GM19238 (cell line): ENCODE measurements at regions not wholly inside any gene's neighbourhood (a gene's known extent, or its start where the extent isn't known, plus 50 kb on each side); places are given as distances from the start of the nearest gene placed in this dataset.
"Not testable (repeated sequence)": the region's sequence is repeated elsewhere in the genome, so short reads cannot be mapped to it uniquely, and the experiment has no call there.

ENCODE experiments used
- DNase-seq: peaks from one replicate; pipeline ENCODE4 v3.0.0; 2011; ENCODE audit warnings: low spot score; ENCODE audit not compliant: insufficient read length

DNA sequence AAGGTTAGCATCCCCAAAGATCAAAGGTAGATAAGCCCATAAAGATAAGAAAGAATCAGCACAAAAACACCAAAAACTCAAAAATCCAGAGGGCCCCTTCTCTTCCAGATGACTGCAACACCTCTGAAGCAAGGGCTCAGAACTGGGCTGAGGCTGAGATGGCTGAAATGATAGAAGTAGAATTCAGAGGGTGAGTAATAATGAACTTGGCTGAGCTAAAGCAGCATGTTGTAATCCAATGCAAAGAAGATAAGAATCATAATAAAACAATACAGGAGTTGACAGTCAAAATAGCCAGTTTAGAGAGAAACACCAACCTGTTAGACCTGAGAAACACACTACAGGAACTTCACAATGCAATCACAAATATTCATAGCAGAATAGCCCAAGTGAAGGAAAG, 406.9 kb upstream of the CXADR start:
- no peak for DNase-seq

DNA sequence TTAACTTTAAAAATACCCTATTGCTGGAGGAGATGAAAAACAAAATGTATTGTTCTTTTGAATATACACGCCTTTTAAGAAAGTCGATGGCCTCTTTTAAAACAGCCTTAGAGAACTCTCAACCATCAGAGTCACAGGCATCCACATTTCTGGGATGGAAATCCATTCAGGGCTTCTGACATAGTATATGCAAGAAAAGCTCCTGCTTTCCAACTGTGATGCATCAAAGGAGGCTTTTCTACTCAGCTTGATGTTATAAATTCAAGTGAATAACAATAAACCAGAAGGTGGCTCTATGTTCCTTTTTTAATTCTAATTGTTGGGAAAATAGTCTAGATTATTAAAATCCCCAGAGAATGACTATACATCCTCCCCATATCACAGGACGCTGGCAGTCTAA, 398.8 kb upstream of the CXADR start:
- no peak for DNase-seq

DNA sequence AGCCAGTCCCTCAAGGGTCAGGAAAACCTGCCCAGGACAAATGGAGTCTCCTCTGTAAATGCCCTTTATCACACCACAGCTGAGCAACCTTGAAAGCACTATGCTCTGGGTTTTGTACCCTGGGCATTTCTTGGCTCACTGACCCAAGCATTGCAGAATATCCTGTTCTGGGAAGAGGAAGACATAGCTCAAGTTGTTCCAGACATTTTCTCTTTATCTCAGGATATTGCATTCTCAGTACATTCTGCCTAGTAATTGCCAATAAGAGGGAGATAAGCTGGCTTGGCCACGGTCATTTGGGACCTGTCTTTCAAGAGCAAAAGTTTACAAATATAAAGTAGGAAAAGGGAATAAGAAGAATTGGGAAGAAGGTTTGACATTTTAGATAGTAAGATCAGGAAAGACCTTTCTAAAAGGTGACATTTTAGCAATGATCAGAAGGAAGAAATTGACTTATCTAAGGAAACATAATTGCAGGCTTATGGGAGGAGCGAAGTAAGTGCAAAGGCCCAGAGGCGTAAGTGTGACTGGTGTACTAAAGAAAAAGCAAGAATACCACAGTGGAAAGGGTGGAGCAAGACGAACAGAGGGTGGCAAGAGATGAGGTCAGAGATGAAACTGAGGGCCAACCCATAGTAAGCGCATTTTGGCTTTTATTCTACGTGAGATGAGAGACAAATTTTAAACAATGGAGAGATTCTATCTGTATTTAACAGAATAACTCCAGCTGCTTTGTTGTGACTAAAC, 394.0 kb upstream of the CXADR start:
- no peak for DNase-seq

DNA sequence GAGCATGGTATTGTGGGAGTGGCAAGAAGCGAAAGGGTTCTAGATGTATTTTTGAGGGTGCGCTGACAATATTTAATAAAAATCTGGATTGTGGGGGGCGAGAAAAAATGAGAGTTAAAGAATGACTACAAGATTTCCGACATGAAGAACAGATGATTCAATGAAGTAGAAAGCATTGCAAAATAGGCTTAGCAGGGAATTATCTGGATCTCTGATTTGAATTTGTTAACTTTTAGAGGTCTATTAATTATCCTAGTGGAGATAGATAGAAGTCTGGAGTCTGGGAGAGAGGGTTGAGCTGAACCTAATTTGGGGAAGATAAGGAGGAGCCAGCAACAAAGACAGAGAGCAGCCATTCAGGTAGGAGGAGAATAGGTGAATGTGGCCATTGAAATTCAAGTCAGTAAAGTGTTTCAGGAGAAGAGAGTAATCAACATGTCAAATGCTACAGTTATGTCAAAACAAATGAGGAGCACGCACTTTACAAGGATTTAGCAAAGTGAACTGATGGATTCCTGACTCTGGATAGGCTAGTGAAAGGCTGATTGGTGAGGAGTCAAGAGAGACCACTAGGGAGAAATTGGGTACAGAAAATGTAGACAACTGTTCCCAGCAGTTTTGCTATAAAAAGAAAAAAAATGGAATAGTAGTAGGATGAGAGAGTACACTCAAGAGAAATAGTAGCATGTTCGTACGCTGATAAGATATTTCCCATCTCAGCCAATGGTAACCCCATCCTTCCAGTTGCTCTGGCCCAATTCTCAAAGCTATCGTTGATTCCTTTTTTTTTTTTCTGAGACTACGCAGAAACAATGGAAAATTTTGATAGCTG, 393.2 kb upstream of the CXADR start:
- no peak for DNase-seq

DNA sequence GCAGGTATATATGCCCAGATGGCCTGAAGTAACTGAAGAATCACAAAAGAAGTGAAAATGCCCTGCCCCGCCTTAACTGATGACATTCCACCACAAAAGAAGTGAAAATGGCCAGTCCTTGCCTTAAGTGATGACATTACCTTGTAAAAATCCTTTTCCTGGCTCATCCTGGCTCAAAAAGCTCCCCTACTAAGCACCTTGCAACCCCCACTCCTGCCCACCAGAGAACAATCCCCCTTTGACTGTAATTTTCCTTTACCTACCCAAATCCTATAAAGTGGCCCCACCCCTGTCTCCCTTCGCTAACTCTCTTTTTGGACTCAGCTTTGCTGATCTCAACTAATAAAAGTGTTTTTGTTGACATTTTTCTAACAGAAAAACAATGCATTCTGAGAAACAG, 385.4 kb upstream of the CXADR start:
- DNase-seq = not testable (repeated sequence)

DNA sequence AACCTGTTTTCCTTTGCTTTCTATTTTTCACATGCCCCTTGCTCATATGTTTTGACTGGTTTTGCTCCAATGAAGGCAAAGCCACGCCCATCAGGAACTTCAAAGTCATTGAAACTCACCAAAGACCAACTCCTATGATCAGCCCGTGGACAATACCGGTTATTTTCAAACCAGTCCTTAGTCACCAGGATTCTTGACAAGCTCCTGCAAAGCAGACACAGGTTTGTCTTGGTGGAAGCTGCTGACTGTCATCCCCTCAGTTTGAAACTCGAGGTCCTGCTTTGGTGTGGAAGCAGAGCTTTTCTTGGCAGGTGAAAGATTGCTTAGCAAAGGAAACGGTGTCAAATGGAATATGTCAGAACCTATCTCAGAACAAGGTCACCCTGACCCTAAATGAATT, 384.7 kb upstream of the CXADR start:
- no peak for DNase-seq

DNA sequence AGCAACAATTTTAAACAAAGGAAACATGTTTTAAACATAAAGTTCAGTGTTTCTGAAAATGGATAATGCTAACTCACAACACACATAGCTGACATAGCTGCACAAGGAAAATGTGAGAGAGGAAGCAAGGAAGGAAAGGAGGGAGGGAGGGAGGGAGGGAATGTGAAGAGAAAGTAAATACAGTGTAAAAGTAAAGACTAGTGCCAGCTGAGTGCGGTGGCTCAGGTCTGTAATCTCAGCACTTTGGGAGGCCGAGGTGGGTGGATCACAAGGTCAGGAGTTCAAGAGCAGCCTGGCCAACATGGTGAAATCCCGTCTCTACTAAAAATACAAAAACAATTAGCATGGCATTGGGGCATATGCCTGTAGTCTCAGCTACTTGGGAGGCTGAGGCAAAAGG, 373.7 kb upstream of the CXADR start:
- DNase-seq = not testable (repeated sequence)

DNA sequence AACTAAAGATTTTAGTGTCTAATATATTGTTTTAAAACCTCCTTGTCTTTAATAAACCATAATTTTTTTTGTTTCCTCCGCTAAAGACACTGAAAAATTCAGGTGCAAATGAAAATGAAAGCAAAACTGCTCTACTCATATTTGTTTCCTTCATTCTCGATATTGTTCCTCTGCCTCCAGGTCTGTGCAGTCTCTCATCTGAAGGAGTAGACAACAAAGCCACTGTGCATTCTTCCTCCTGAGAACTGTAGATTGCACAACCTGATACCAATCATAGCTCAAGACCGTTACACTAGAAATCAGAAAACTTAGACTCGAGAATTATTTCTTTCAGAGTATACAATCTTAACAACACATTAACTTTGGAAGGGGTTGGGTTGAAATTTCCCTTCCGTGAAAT, 373.1 kb upstream of the CXADR start:
- no peak for DNase-seq

DNA sequence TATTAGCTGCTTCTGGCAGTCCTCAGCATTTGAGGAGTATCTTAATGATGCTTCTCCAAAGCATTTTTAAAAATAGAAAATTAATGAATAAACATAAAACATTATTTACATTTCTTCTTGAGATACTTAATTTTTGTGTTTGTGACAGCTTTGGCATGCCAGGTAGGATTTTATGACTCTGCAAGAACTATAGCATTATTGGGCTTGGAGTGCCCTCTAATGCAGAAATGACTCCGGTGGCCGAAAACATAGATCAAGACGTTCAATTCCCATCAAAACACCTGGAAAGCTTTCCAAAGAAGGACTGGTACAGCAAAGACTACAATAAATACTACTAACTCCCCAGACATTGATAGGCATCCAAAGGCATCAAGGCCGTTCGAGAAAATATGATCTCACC, 366.4 kb upstream of the CXADR start:
- DNase-seq = no peak

DNA sequence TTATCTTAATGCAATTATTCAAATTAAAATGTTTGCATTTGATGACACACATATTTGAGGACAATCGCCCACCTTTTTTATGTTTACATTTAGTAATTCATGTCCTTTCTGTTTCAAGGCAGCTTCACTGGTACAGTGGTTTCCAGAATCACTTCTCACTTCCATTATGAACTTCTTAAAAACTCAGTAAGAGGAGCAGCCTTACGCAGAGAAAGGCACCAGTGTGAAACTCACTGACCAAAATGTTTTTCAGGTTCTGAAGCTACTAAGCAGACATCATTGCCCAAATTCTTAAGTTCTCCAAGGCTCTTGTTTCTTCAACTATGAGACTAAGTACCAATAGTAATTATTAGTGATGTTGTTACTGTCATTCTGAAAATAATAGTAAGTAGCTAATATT, 353.1 kb upstream of the CXADR start:
- DNase-seq = no peak

DNA sequence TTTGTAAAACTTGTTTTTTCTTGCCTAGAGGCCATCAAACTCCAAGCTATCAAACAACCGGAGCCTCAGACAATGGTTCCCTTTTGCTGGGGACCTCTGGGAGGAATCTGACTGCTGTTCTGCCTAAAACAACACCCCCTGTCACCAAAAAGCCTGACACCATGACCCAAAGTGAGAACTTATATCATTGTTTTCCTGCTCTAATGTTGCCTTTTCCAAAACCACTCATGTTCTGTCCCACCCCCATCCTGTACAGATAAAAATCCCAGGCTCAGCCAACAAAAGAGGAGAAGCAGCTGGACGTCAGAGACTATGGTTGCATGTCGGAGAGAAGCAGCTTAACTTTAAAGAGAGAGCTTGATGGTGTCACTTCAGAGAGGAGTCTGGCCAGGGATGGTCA, 327.2 kb upstream of the CXADR start:
- no peak for DNase-seq

DNA sequence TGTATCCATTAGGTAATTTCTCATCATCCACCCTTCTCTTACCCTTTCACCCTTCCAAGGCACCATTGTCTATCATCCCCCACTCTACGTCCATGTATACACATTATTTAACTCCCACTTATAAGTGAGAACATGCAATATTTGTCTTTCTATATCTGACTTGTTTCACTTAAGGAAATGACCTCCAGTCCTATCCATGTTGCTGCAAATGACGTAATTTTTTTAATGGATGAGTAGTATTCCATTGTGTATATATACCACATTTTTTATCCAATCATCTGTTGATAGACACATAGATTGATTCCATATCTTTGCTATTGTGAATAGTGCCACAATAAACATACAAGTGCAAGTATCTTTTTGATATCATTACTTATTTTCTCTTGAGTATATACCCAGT, 322.9 kb upstream of the CXADR start:
- no peak for DNase-seq

DNA sequence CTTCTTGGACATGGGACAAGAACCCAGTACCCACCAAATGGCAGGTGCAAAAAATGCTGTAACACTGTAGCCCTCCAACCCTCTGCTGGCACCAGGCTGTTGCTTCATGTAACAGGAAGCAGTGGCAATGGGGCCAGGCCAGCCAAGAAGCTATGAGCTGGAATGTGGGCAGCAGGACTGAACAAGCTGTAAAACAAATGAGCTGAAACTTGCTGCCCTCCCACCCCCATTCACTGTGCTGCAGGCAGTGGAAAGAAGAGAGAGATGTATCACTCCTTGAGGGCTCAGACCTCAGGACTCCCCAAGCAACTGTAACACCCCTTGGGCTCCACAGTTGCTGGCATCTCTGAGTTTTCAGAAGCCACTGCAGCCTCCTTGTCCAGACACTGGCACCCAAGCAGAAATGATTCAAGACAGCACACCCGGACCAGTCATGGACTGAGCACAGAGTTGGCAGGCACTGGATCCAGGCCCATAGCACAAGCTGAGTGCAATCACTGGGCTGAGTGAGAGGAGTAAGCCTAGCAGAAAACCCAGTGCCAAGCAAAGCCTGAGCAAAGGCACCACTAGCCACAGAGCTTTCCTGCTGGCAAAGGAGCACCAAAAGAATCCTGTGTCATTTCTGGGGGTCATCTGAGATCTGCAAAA, 321.4 kb upstream of the CXADR start:
- DNase-seq = no peak

DNA sequence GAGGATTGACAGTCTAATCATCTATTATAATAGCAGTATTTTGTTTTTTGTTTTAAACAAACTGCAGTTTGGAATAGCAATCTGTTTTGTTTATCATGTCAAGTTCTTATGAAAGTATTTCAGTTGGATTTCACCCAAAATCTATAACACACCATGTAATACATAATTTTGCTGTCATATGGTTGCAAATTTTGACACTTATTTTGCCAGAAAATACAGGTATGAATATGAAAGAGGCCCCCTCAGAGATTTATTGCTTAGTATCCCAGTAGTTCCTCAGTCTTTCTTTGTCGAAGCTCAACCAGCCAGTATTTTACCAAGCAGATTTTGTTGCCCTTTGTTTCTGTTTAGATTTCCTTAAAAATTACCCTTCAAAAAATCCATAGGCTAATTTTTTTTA, 317.5 kb upstream of the CXADR start:
- DNase-seq = no peak

DNA sequence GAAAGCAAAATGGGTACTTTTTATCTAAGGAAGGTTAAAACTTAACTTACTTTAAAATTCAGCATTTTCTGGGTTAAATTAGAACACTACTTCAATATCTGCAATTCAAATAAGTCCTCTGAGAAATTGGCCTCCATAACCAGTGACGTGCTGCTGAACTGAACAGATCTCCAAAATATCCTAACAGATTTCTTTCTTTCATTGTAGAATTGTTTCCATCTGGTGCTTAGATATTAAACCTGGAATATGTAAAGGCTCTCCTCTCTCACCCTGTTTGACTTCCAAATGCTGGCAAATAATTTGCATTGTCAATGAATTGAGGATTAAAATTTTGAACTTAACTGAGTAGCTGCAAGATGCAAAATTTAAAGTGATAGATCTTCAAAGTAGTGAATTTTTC, 316.9 kb upstream of the CXADR start:
- no peak for DNase-seq

DNA sequence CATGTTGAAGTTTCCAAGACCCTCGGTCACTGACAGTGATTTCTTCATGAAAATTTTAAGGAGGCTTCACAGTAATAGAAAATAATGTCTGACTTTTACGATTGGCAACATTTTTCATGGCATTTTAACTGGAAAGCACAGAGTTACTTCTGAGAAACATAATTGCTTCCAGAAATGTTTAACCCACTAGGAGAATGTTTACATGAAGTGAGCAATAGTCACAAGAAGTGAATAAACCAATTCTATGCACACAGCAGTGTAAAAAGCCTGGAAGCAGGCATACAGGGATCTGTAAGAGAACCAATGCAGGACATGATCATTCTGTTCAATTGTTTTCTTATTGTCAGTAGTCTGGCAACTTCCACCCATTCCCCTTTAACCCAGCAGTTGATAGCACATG, 316.2 kb upstream of the CXADR start:
- DNase-seq = no peak

DNA sequence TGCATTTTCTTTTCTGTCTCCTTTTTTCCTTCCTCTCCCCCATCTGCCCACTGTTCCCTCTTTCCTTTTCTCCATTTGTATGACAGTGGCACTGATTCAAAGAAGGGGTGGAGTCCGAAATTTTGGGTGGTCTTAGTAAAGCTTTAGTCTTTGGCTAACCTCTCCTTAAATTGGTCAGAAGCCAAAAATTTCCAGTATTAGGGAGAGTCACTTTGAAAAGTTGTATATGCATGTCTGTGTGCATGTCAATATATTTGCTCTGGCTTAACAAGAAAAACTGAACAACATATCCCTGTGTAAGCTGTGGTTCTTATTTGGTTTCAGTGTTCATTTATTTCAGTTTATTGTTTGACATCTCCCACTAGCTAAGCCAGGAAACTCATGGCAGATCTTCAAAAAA, 314.8 kb upstream of the CXADR start:
- DNase-seq = no peak

DNA sequence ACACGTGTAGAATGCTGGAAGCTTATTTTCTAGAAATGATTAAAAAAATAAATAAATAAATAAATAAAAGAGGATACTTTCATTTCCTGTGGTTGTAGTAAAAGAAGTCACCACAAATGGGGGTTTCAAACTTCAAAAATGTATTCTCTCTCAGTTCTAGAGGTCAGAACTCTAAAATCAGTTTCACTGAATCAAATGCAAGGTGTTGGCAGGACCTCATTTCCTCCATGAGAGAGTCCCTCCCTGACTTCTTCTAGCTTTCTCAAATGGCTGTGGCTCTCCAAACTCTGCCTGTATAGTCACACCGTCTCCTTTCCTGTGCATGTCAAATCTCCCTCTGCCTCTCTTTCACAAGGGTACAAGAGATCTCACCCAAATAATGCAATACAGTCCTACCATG, 312.6 kb upstream of the CXADR start:
- DNase-seq = no peak

DNA sequence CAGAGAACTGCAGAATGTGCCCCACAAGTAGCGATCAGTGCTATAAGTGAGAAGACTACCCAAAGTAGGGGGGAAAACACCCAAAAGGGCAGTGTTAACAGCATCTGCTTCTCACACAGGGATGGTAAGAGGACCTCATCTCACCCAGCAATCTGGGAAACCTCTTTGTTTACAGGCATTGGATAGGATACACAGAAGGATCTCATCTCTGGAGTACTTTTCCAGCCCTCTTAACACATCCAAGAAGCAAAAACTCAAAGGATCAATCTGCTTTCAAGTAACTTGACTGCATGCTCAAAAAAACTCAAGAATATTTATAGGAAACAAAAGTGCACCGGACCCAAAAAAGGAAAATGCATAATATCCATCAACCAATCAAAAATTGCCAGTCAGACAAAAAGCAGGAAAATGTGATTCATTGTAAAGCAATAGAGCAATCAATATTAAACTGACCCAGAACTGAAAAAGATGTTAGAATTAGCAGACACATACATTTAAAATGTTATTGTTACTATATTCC, 311.0 kb upstream of the CXADR start:
- no peak for DNase-seq

DNA sequence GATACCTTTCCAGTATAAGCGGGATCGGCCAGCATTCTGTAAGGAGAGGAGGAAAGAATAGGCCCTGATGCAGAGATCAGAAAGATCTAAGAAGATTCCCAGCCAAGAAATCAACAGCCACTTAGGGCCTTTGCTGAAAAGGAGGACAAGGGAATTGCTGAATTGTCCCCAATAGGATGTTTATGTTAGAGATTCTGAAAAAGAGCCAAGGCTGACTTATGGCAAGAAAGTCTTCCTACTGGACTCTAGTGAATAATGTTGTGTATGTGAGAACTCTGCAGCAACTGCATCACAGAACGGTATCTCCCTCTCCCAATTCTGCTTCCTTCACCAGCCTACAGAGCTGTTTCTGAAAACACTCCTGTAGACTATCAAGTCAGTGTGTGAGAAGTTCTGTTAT, 298.0 kb upstream of the CXADR start:
- no peak for DNase-seq

DNA sequence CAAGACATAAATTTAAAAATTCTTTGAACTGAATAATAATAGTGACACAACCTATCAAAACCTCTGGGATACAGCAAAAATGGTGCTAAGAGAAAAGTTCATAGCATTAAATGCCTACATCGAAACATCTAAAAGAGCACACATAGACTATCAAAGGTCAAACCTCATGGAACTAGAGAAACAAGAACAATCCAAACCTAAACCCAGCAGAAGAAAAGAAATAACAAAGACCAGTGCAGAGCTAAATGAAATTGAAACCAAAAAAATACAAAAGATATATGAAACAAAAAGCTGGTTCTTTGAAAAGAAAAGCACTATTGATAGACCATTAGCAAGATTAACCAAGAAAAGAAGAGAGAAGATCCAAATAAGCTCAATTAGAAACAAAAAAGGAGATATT, 293.8 kb upstream of the CXADR start:
- DNase-seq = not testable (repeated sequence)

DNA sequence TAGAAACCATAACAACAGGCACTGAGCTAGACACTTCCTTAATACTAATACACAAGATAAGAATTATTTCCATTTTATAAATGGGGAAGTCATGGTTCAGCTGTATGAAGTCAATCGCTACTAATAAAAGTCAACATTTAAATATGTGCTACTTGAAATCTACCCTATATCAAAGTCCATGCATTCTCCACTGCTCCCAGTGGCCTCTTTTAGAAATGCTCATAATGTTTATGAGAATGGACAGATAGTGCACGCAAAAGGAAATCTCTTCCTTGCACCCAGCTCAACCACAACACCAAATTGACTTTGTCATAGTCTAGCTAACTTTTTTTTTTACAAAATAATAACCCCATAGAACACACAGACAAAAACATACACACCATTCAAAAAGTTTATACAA, 281.7 kb upstream of the CXADR start:
- no peak for DNase-seq
